ENCODE measurements at regions not wholly inside any gene's neighbourhood (a gene's known extent, or its start where the extent isn't known, plus 50 kb on each side); places are given as distances from the start of the nearest gene placed in this dataset.

GRCh38 chr10:1802413-1802812 is 65.1 kb upstream of the ADARB2 start:
- H3K4me3 ChIP-seq (ENCODE audit: low read length) = no peak overlapping the region
- no peak for TF ChIP-seq ZNF274 (IDR thresholded peaks at IDR 0.05; ENCODE audit: low read depth, low read length)

GRCh38 chr10:1788401-1788800 is 51.1 kb upstream of the ADARB2 start:
- no peak for TF ChIP-seq ZNF274 (IDR thresholded peaks at IDR 0.05; ENCODE audit: low read depth, low read length)
- no peak overlapping the region for H3K4me3 ChIP-seq (ENCODE audit: low read length)

All from GM08714 (cell line).